ENCODE measurements at regions not wholly inside any gene's neighbourhood (a gene's known extent, or its start where the extent isn't known, plus 50 kb on each side); places are given as distances from the start of the nearest gene placed in this dataset.

DNA sequence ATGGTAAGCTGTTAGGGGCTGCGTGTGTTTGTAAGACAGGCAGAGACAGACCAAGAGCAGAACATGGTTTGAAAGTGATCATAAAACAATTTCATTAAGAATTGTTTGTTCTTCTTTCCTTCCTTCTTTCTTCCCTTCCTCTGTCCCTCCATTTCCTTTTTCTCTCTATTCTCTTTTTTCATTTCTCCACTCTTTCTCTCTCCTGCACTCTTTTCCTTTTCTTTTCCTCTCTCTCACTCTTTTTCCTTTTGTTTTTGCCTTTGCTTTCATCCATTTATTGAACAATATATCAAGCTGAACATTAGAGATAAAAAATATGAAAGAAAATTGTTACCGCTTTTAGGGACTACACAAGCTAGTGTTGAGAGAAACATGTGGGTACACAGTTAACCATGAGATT is 62.2 kb upstream of the GOLIM4 start:
- Histone ChIP-seq H3K36me3 (ENCODE audit: control insufficient read depth, insufficient read depth, low read length) (no peaks in the 10 kb centered on the region), H3K9me3 (ENCODE audit: control insufficient read depth, low read depth, low read length) (no peaks in the 10 kb centered on the region), H3K4me1 (ENCODE audit: control insufficient read depth, insufficient read depth, low read length) (no peaks in the 10 kb centered on the region), H3K4me3 (ENCODE audit: low read length) (no peak overlapping the region), H3K27ac (ENCODE audit: low read length) (no peak overlapping the region), H3K27me3 (ENCODE audit: control insufficient read depth, insufficient read depth, low read length) (no peaks in the 10 kb centered on the region)
- WGBS (ENCODE audit: insufficient coverage, low lambda C conversion rate): 88% methylated on average over 1 of the region's 2 CpGs
- no peak for DNase-seq

DNA sequence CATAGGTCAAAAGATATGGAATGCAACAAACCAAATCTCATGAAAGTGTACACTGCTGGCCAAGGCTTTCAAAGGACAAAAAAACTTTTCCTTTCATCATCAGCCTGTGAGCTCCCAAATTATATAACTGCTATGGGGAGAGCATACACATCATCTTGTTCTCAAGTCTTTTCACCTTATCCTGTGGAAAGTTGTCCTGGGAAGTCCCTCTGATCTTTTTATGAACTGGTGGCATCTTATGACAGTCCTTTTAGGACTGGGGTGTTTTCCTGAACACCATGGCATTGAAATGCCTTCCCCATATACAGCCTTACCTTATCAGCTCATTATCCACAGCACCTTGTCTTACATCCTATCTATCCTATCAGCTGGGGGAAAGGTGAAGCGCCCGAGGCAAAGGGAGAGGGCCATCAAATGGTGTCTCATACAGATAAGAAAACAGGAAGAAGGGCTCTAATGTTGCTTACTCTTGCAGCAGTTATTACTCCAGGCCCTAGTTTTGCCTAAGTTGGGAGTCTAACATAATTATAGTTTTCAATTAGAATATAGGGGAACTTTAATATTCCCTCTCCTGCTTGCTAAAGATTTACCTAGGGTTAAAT is 61.5 kb upstream of the GOLIM4 start:
- Histone ChIP-seq H3K27me3 (ENCODE audit: control insufficient read depth, insufficient read depth, low read length) (no peaks in the 10 kb centered on the region), H3K27ac (ENCODE audit: low read length) (no peak overlapping the region), H3K4me3 (ENCODE audit: low read length) (no peak overlapping the region), H3K9me3 (ENCODE audit: control insufficient read depth, low read depth, low read length) (peaks cover 4% of the 10 kb centered on the region), H3K4me1 (ENCODE audit: control insufficient read depth, insufficient read depth, low read length) (no peaks in the 10 kb centered on the region), H3K36me3 (ENCODE audit: control insufficient read depth, insufficient read depth, low read length) (no peaks in the 10 kb centered on the region)
- no CpG with 5 or more reads among the region's 2 CpGs for WGBS (ENCODE audit: insufficient coverage, low lambda C conversion rate)
- DNase-seq: no peak

DNA sequence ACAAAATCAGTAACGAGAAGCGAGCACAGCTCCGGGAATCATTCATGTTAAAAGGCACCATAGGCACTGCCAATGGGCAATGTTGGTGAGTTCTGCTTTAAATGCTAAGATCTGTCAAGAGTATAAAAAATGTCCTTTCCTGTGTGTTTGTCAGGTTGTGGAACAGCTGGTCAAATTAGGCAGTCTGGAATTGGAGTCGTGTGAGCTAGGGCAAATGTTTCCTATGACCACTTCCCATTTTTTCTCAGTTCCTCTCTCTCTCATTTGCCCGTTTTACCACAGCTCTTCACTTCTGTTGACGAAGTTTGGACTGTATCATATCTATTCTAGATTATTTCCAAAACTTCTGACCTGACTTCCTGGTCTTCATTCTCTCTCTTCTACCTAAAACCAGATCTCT is 60.8 kb upstream of the GOLIM4 start:
- Histone ChIP-seq H3K4me1 (ENCODE audit: control insufficient read depth, insufficient read depth, low read length) (no peaks in the 10 kb centered on the region), H3K4me3 (ENCODE audit: low read length) (no peak overlapping the region), H3K27me3 (ENCODE audit: control insufficient read depth, insufficient read depth, low read length) (no peaks in the 10 kb centered on the region), H3K36me3 (ENCODE audit: control insufficient read depth, insufficient read depth, low read length) (no peaks in the 10 kb centered on the region), H3K9me3 (ENCODE audit: control insufficient read depth, low read depth, low read length) (peaks cover 9% of the 10 kb centered on the region), H3K27ac (ENCODE audit: low read length) (no peak overlapping the region)
- 82% methylated on average over 2 of the region's 6 CpGs for WGBS (ENCODE audit: insufficient coverage, low lambda C conversion rate)
- no peak for DNase-seq

DNA sequence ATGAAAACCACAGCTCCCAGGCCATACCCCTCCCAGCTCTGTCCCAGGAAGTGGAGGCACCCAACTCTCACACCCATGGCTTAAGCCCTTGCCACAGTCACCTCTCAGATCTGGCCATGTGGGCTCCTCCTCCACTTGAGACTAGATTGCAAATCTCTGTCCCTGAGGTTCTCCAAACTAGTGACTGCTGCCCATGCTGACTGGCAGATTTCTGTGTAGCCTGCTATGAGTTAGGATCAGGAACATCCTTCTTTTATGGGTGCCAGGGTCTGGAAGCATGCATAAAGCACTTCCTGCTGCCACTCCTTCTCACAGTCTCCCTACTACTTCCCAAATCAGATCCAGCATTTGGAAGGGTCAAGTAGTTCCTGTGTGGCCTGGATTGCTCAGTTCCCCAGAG is 59.6 kb upstream of the GOLIM4 start:
- Histone ChIP-seq H3K36me3 (ENCODE audit: control insufficient read depth, insufficient read depth, low read length) (no peaks in the 10 kb centered on the region), H3K9me3 (ENCODE audit: control insufficient read depth, low read depth, low read length) (peaks cover 9% of the 10 kb centered on the region), H3K27me3 (ENCODE audit: control insufficient read depth, insufficient read depth, low read length) (no peaks in the 10 kb centered on the region), H3K4me3 (ENCODE audit: low read length) (no peak overlapping the region), H3K27ac (ENCODE audit: low read length) (no peak overlapping the region), H3K4me1 (ENCODE audit: control insufficient read depth, insufficient read depth, low read length) (no peaks in the 10 kb centered on the region)
- DNase-seq: no peak

DNA sequence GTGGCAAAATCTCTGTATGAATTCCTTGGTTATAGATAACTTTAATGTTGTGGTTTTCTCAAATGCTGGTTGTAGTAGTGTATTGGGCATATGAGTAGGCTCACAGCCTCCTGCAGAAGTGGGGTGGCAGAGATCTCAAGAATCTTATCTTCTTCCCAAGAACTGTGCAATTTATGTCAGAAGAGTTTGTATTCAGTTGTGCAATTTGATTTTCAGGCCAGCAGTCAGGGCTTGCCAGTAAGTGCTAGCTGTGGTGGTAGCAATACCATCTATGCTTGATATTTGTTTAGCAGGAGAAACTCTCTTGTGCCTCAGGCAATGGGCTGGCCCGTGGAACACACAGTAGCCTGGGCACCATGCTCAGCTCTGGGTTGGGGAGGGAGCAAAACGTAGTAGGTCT is 58.4 kb upstream of the GOLIM4 start:
- Histone ChIP-seq H3K36me3 (ENCODE audit: control insufficient read depth, insufficient read depth, low read length) (no peaks in the 10 kb centered on the region), H3K4me1 (ENCODE audit: control insufficient read depth, insufficient read depth, low read length) (no peaks in the 10 kb centered on the region), H3K9me3 (ENCODE audit: control insufficient read depth, low read depth, low read length) (peaks cover 9% of the 10 kb centered on the region), H3K4me3 (ENCODE audit: low read length) (no peak overlapping the region), H3K27ac (ENCODE audit: low read length) (no peak overlapping the region), H3K27me3 (ENCODE audit: control insufficient read depth, insufficient read depth, low read length) (no peaks in the 10 kb centered on the region)
- no CpG with 5 or more reads among the region's 2 CpGs for WGBS (ENCODE audit: insufficient coverage, low lambda C conversion rate)
- DNase-seq: no peak

GRCh38 chr3:168152149-168152548 is 56.4 kb upstream of the GOLIM4 start:
- no peaks in the 10 kb centered on the region for H3K27me3 ChIP-seq (ENCODE audit: control insufficient read depth, insufficient read depth, low read length)
- H3K9me3 ChIP-seq (ENCODE audit: control insufficient read depth, low read depth, low read length): peaks cover 9% of the 10 kb centered on the region
- no peak for DNase-seq
- no peak overlapping the region for H3K27ac ChIP-seq (ENCODE audit: low read length)
- H3K4me3 ChIP-seq (ENCODE audit: low read length): no peak overlapping the region
- H3K4me1 ChIP-seq (ENCODE audit: control insufficient read depth, insufficient read depth, low read length): no peaks in the 10 kb centered on the region
- no CpG with 5 or more reads among the region's 1 CpG for WGBS (ENCODE audit: insufficient coverage, low lambda C conversion rate)
- H3K36me3 ChIP-seq (ENCODE audit: control insufficient read depth, insufficient read depth, low read length): no peaks in the 10 kb centered on the region

All from large intestine (tissue), 3 donors.